K562 (cell line): ENCODE measurements at regions not wholly inside any gene's neighbourhood (a gene's known extent, or its start where the extent isn't known, plus 50 kb on each side); places are given as distances from the start of the nearest gene placed in this dataset.

Experiments used
- ATAC-seq: fragments of 200-7000 bp; cut with Tn5 transposase; 3 replicates; pipeline ENCODE4 v1.9.1; 2020; ENCODE audit warnings: moderate library complexity
- BruUV-seq: library from RNA; stranded (reverse); fragments of 400-500 nt; replicated peaks from 2 replicates; lab custom pipeline; 2021; lab: Mats Ljungman, UMichigan
- CTCF ChIA-PET: fragments of 300-600 bp; formaldehyde crosslinking; extraction: SDS; loops from one replicate; lab custom pipeline; 2021; ENCODE audit warnings: low intra/inter-chr PET ratio; lab: Yijun Ruan, JAX
- POLR2A ChIA-PET: fragments of 300-600, 350-650 bp; sonication (Branson Sonifier 250); formaldehyde crosslinking; extraction: SDS; loops from one replicate; lab custom pipeline; 2021; ENCODE audit warnings: antibody characterized with exemption, inconsistent platforms; lab: Yijun Ruan, JAX
- DNase-seq, 4 experiments: peaks; one replicate each; pipeline versions ENCODE4 v3.0.0 to v3.0.0-alpha.2; 2011 to 2018; ENCODE audit warnings: low spot score in 3 of 4, mixed read lengths in 3 of 4; ENCODE audit errors: extremely low read depth in 1 of 4
- FAIRE-seq: peaks from 2 replicates; lab custom pipeline; 2011; peaks lifted over from hg19 to GRCh38; lab: Jason Lieb, UNC
- H2AFZ ChIP-seq: 2 replicates; pipeline ENCODE4 v1.6.0; 2011; ENCODE audit warnings: low read depth, low read length, control low read depth, inconsistent platforms
- H3K27ac ChIP-seq: fragments of 200-600 bp; 3 replicates; pipeline ENCODE4 v1.8.0; 2011; ENCODE audit warnings: low read depth, mild to moderate bottlenecking, control low read depth, inconsistent platforms, low read length, moderate library complexity, mixed read lengths; ENCODE audit errors: extremely low read depth
- H3K27me3 ChIP-seq, 2 experiments: fragments of 300-600 bp in 1 of 2; 2 replicates in 1 of 2; 3 replicates in 1 of 2; pipeline versions ENCODE4 v1.6.0 to v1.8.0; 2011; ENCODE audit warnings: inconsistent platforms in 2 of 2, low read length in 2 of 2, mild to moderate bottlenecking in 1 of 2, mixed read lengths in 1 of 2, moderate library complexity in 1 of 2; ENCODE audit not compliant: control insufficient read depth in 2 of 2, insufficient read depth in 2 of 2
- H3K36me3 ChIP-seq: fragments of 300-600 bp; 3 replicates; pipeline ENCODE4 v1.8.0; 2011; ENCODE audit warnings: mild to moderate bottlenecking, low read length, inconsistent platforms; ENCODE audit not compliant: control insufficient read depth, insufficient read depth
- H3K4me1 ChIP-seq, 2 experiments: fragments of 200-600 bp in 1 of 2; replicated peaks in 1 of 2; 2 replicates in 1 of 2; 3 replicates in 1 of 2; pipeline versions ENCODE4 v1.5.1 to v1.8.0; 2011; ENCODE audit warnings: inconsistent platforms in 2 of 2, low read length in 2 of 2, mild to moderate bottlenecking in 1 of 2, mixed read lengths in 1 of 2, moderate library complexity in 1 of 2; ENCODE audit not compliant: control insufficient read depth in 2 of 2, insufficient read depth in 2 of 2
- H3K4me2 ChIP-seq: 2 replicates; pipeline ENCODE4 v1.6.1; 2011; ENCODE audit warnings: low read length, control low read depth, inconsistent platforms, mixed read lengths; ENCODE audit not compliant: insufficient read depth
- H3K4me3 ChIP-seq: fragments of 200-600 bp; sonication (generic), shearing (Covaris generic); 2 replicates; pipeline ENCODE4 v1.5.1; 2016; ENCODE audit warnings: control low read depth, inconsistent platforms
- H3K79me2 ChIP-seq: fragments of 200-600 bp; 3 replicates; pipeline ENCODE4 v1.8.0; 2011; ENCODE audit warnings: low read length, inconsistent platforms; ENCODE audit not compliant: control insufficient read depth, insufficient read depth
- H3K9ac ChIP-seq, 2 experiments: 2 replicates each; pipeline versions ENCODE4 v1.6.0 to v1.6.1; 2011; ENCODE audit warnings: low read depth in 2 of 2, low read length in 2 of 2, control low read depth in 1 of 2, inconsistent platforms in 1 of 2, mild to moderate bottlenecking in 1 of 2, mixed read lengths in 1 of 2; ENCODE audit not compliant: insufficient read depth in 1 of 2
- H3K9me1 ChIP-seq: one replicate; pipeline ENCODE4 v1.6.0; 2011; ENCODE audit warnings: inconsistent platforms, mild to moderate bottlenecking, low read length, moderate library complexity; ENCODE audit not compliant: control insufficient read depth, insufficient read depth
- H3K9me3 ChIP-seq: replicated peaks from 2 replicates; pipeline ENCODE4 v1.5.1; 2011; ENCODE audit warnings: low read depth, low read length, inconsistent platforms; ENCODE audit not compliant: control insufficient read depth, insufficient read depth
- H4K20me1 ChIP-seq: replicated peaks from 2 replicates; pipeline ENCODE4 v1.6.1; 2011; ENCODE audit warnings: low read length, inconsistent platforms, mixed read lengths; ENCODE audit not compliant: control insufficient read depth, insufficient read depth
- AFF1 ChIP-seq, 2 experiments: fragments of 450-650 bp; IDR thresholded peaks; 2 replicates each; pipeline ENCODE4 v1.6.1; 2018; ENCODE audit warnings: mild to moderate bottlenecking in 2 of 2, low read depth in 1 of 2; ENCODE audit not compliant: partially characterized antibody in 2 of 2
- COPS2 ChIP-seq: fragments of 450-650 bp; conservative IDR thresholded peaks from 2 replicates; pipeline ENCODE4 v1.6.1; 2016; ENCODE audit warnings: mild to moderate bottlenecking, moderate library complexity
- CXXC5 ChIP-seq: fragments of 250-450 bp; sonication (Bioruptor Pico); IDR thresholded peaks from 2 replicates; pipeline ENCODE4 v1.8.0; 2022; ENCODE audit warnings: inconsistent platforms, mild to moderate bottlenecking, moderate library complexity
- DIDO1 ChIP-seq: fragments of 450-650 bp; IDR thresholded peaks from 2 replicates; pipeline ENCODE4 v1.6.1; 2016; ENCODE audit warnings: low read depth, missing biosample characterization, missing genetic modification characterization
- EWSR1 ChIP-seq: fragments of 450-650 bp; IDR thresholded peaks from 2 replicates; pipeline ENCODE4 v1.6.1; 2018; ENCODE audit warnings: borderline replicate concordance, mild to moderate bottlenecking, low read depth, moderate library complexity; ENCODE audit not compliant: partially characterized antibody
- HMGN3 ChIP-seq: IDR thresholded peaks from 2 replicates; pipeline ENCODE4 v1.6.1; 2011; ENCODE audit warnings: borderline replicate concordance, low read depth, mild to moderate bottlenecking, mixed read lengths, low read length; ENCODE audit not compliant: insufficient read length; ENCODE audit errors: extremely low read depth
- MTA3 ChIP-seq: fragments of 450-650 bp; formaldehyde crosslinking; IDR thresholded peaks from 2 replicates; pipeline ENCODE4 v1.6.1; 2017; ENCODE audit warnings: mild to moderate bottlenecking, borderline replicate concordance
- NCOA1 ChIP-seq: fragments of 450-650 bp; IDR thresholded peaks from 2 replicates; pipeline ENCODE4 v1.6.1; 2016; ENCODE audit warnings: low read depth
- PHF21A ChIP-seq: fragments of 450-650 bp; IDR thresholded peaks from 2 replicates; pipeline ENCODE4 v1.6.1; 2017; ENCODE audit warnings: low read depth, borderline replicate concordance
- THRB ChIP-seq: fragments of 450-650 bp; formaldehyde crosslinking; conservative IDR thresholded peaks from 2 replicates; pipeline ENCODE4 v1.4.0; 2022; ENCODE audit warnings: mild to moderate bottlenecking, missing genetic modification characterization
- TRIM28 ChIP-seq: fragments of 450-650 bp; IDR thresholded peaks from 2 replicates; pipeline ENCODE4 v1.6.1; 2017
- YY1 ChIP-seq, 3 experiments: IDR thresholded peaks; 2 replicates each; pipeline ENCODE4 v1.6.1; 2011; ENCODE audit warnings: low read length in 2 of 3, mild to moderate bottlenecking in 2 of 3, moderate library complexity in 2 of 3, borderline replicate concordance in 1 of 3, control low read depth in 1 of 3, low read depth in 1 of 3; ENCODE audit not compliant: insufficient read depth in 3 of 3, insufficient replicate concordance in 2 of 3, control insufficient read depth in 1 of 3, insufficient read length in 1 of 3; ENCODE audit errors: extremely low read depth in 1 of 3
- WGBS: fragments of 100-300 bp; shearing (Covaris generic); methylation state at CpG from one replicate; pipeline ENCODE4 v1.1.6; 2016; ENCODE audit warnings: low coverage, mixed read lengths; ENCODE audit not compliant: insufficient coverage; ENCODE audit errors: missing lambda C conversion rate; 5-methylcytosine and 5-hydroxymethylcytosine counted together
- in situ Hi-C: fragments of 300-500 bp; cut with MboI; formaldehyde crosslinking; loops from 4 replicates; pipeline ENCODE4 v1.15.0; 2018; ENCODE audit warnings: inconsistent platforms, mixed read lengths
- intact Hi-C: fragments of 100-400 bp; cut with micrococcal nuclease; formaldehyde crosslinking; loops from 2 replicates; pipeline ENCODE4 v1.14.2; 2022

GRCh38 chr4:14299166-14299565 is 671.6 kb upstream of the BOD1L1 start:
- no peak for ATAC-seq
- no peak overlapping the region for H3K4me3 ChIP-seq
- no peaks in the 10 kb centered on the region for H3K79me2 ChIP-seq
- WGBS, result 0% methylated on average over 2 of the region's 2 CpGs
- no peak overlapping the region for H2AFZ ChIP-seq
- H3K36me3 ChIP-seq, result no peaks in the 10 kb centered on the region
- no peak overlapping the region for H3K4me2 ChIP-seq
- TF ChIP-seq COPS2 (no peak), EWSR1 (no peak), MTA3 (no peak), PHF21A (no peak), DIDO1 (tag) (no peak), CXXC5 (CRISPR knock-in tag) (no peak), AFF1 (IDR thresholded peaks at IDR 0.05; ENCODE audit: low read depth in 1 of 2, partially characterized antibody in 2 of 2) (no peak), HMGN3 (no peak), YY1 (IDR thresholded peaks at IDR 0.05; ENCODE audit: borderline replicate concordance in 1 of 3, control insufficient read depth in 1 of 3, extremely low read depth in 1 of 3, insufficient read depth in 3 of 3, insufficient read length in 1 of 3, insufficient replicate concordance in 2 of 3, low read depth in 1 of 3, low read length in 2 of 3) (no peak), THRB (CRISPR knock-in tag) (no peak), NCOA1 (no peak), TRIM28 (no peak)
- TF ChIP-seq, all 486 proteins: peak for 0
- FAIRE-seq, result no peak
- Histone ChIP-seq H3K9ac (no peak overlapping the region), H3K27ac (no peak overlapping the region), H3K9me3 (no peaks in the 10 kb centered on the region; the same call in 1 of the 2 replicates), H3K27me3 (no peaks in the 10 kb centered on the region), H4K20me1 (no peaks in the 10 kb centered on the region), H3K4me1 (no peaks in the 10 kb centered on the region), H3K9me1 (no peaks in the 10 kb centered on the region)
- in situ Hi-C loops, result no loop called here
- DNase-seq, result no peak
- CTCF ChIA-PET, result no interaction called here
- BruUV-seq, result no TSS peak
- intact Hi-C loops, result no loop called here
- POLR2A ChIA-PET, result no interaction called here
